Prostate gland (tissue), 2 donors: ENCODE measurements at regions not wholly inside any gene's neighbourhood (a gene's known extent, or its start where the extent isn't known, plus 50 kb on each side); places are given as distances from the start of the nearest gene placed in this dataset.

Source experiments
- DNase-seq: peaks from one replicate; pipeline ENCODE4 v3.0.0-alpha.2; 2019; ENCODE audit warnings: low spot score
- H3K27ac ChIP-seq, 2 donors: fragments of 200-600 bp; sonication (generic); 2 replicates each; pipeline ENCODE4 v1.5.1; 2017 to 2019
- H3K27me3 ChIP-seq: fragments of 200-600 bp; sonication (generic); replicated peaks from 2 replicates; pipeline ENCODE4 v1.5.1; 2019; ENCODE audit not compliant: insufficient read depth
- H3K36me3 ChIP-seq, 2 donors: fragments of 200-600 bp; sonication (generic); 1 replicate in 1 of 2; 2 replicates in 1 of 2; pipeline versions ENCODE4 v1.5.1 to v1.8.1; 2017 to 2019
- H3K4me1 ChIP-seq: fragments of 200-600 bp; sonication (generic); replicated peaks from 2 replicates; pipeline ENCODE4 v1.5.1; 2019
- H3K4me3 ChIP-seq, 2 donors: fragments of 200-600 bp; sonication (generic); 2 replicates each; pipeline ENCODE4 v1.5.1; 2017 to 2019
- H3K9me3 ChIP-seq: fragments of 200-600 bp; sonication (generic); 2 replicates; pipeline ENCODE4 v1.5.1; 2017
- CTCF ChIP-seq, 4 experiments: fragments of 200-600 bp in 2 of 4; fragments of 450-650 bp in 2 of 4; sonication (generic) in 2 of 4; IDR thresholded peaks; 1 replicate in 3 of 4; 2 replicates in 1 of 4; pipeline ENCODE4 v1.5.1; 2016 to 2019; ENCODE audit warnings: antibody characterized with exemption in 4 of 4, mild to moderate bottlenecking in 2 of 4, moderate library complexity in 2 of 4
- POLR2A ChIP-seq: fragments of 450-650 bp; IDR thresholded peaks from one replicate; pipeline ENCODE4 v1.6.1; 2016; ENCODE audit warnings: antibody characterized with exemption, mild to moderate bottlenecking
- POLR2AphosphoS5 ChIP-seq: sonication (generic); formaldehyde crosslinking; IDR thresholded peaks from one replicate; pipeline ENCODE4 v1.6.1; 2017; ENCODE audit warnings: antibody characterized with exemption
- WGBS: methylation state at CpG from one replicate; pipeline ENCODE4 v1.1.5; 2018; 5-methylcytosine and 5-hydroxymethylcytosine counted together
- intact Hi-C: fragments of 100-400 bp; cut with DNase I; formaldehyde crosslinking; loops from one replicate; pipeline ENCODE4 v1.14.2; 2022

GRCh38 chr11:112504056-112504455, 243.4 kb upstream of the PLET1 start:
- no peak overlapping the region for H3K27ac ChIP-seq
- TF ChIP-seq POLR2A = no peak
- no peak for TF ChIP-seq POLR2AphosphoS5
- no peak for TF ChIP-seq CTCF (IDR thresholded peaks at IDR 0.05)
- intact Hi-C loops = no loop called here
- WGBS = 89% methylated on average over 1 of the region's 1 CpG
- no peaks in the 10 kb centered on the region for H3K36me3 ChIP-seq
- no peaks in the 10 kb centered on the region for H3K4me1 ChIP-seq
- no peaks in the 10 kb centered on the region for H3K9me3 ChIP-seq
- H3K27me3 ChIP-seq = no peaks in the 10 kb centered on the region
- H3K4me3 ChIP-seq = no peak overlapping the region
- no peak for DNase-seq

- no peaks in the 10 kb centered on the region for H3K36me3 ChIP-seq
- H3K27me3 ChIP-seq = no peaks in the 10 kb centered on the region
- no peak for DNase-seq
- no peak overlapping the region for H3K27ac ChIP-seq
- no peaks in the 10 kb centered on the region for H3K9me3 ChIP-seq
- no peak overlapping the region for H3K4me3 ChIP-seq
- 75% methylated on average over 1 of the region's 1 CpG for WGBS
- no peak for TF ChIP-seq CTCF (IDR thresholded peaks at IDR 0.05)
- TF ChIP-seq POLR2A = no peak
- no peak for TF ChIP-seq POLR2AphosphoS5
- H3K4me1 ChIP-seq = no peaks in the 10 kb centered on the region
- intact Hi-C loops = no loop called here
These were observed 246.2 kb upstream of the PLET1 start for GRCh38 chr11:112506852-112507251.

DNA sequence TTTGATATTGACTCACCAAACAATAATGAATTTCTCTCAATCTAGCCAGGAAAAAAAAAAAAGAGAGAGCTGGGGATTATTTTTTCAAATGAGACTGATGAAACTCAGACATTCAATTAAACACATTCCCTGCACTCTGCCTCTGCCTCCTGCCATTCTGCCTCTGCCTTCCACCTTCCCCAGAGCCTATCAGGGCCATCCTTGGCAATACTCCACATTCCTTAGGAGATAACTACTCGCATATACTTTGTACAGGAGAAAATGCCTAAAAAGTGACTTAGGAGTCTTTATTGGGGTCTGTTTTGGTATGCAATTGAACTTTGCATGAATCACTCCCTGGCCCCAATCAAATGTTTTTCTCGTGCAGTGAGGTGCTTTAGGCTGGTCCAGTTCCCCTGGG, 246.6 kb upstream of the PLET1 start:
- intact Hi-C loops = no loop called here
- H3K36me3 ChIP-seq = no peaks in the 10 kb centered on the region
- no peaks in the 10 kb centered on the region for H3K4me1 ChIP-seq
- no peak overlapping the region for H3K4me3 ChIP-seq
- 43% methylated on average over 2 of the region's 2 CpGs for WGBS
- H3K27me3 ChIP-seq = no peaks in the 10 kb centered on the region
- H3K9me3 ChIP-seq = no peaks in the 10 kb centered on the region
- no peak overlapping the region for H3K27ac ChIP-seq
- TF ChIP-seq POLR2A (no peak), POLR2AphosphoS5 (no peak), CTCF (IDR thresholded peaks at IDR 0.05) (no peak)
- no peak for DNase-seq

DNA sequence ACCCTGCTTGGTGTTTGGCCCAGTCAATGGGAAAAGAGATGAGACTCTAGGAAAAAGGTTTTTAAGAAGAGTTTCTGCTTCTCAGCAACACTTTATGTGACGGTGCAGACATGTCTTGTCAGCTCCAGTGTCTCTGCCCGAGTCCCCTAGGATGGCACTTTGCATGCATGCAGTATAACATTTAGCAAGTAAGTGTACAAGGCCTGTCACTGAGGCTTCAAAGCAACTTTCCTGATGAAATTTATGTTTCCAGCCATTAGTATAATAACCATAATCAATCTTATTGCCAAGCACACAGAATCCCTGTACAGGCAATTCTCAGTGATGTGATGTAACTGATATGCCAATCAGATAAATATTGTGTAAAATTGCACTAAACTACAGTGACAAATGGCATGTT, 248.1 kb upstream of the PLET1 start:
- WGBS = 74% methylated on average over 2 of the region's 2 CpGs
- Histone ChIP-seq H3K27me3 (no peaks in the 10 kb centered on the region), H3K36me3 (no peaks in the 10 kb centered on the region), H3K4me3 (no peak overlapping the region), H3K9me3 (no peaks in the 10 kb centered on the region), H3K4me1 (no peaks in the 10 kb centered on the region), H3K27ac (no peak overlapping the region)
- intact Hi-C loops = no loop called here
- no peak for DNase-seq
- TF ChIP-seq POLR2AphosphoS5 = no peak
- no peak for TF ChIP-seq CTCF (IDR thresholded peaks at IDR 0.05)
- no peak for TF ChIP-seq POLR2A

DNA sequence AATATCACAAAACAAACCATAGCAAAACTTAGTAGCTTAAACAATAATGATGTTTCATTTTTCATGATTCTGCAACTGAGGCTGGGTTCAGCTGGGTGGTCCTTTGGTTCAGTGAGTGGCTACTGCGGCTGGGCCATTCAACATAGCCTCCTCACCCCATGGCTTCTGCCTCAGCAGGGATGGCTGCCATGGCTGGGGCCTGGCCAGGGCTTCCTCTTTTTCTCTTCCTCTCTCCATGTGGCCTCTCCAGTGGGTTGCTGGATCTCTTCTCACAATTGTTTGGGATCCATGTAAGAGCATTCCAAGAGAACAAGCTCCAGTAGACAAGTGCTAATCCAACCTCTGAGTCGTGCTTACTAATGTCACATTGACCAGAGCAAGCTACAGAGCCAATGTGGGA, 248.6 kb upstream of the PLET1 start:
- TF ChIP-seq CTCF (IDR thresholded peaks at IDR 0.05) (no peak), POLR2AphosphoS5 (no peak), POLR2A (no peak)
- no peak for DNase-seq
- intact Hi-C loops = no loop called here
- Histone ChIP-seq H3K27ac (no peak overlapping the region), H3K4me3 (no peak overlapping the region), H3K27me3 (no peaks in the 10 kb centered on the region), H3K4me1 (no peaks in the 10 kb centered on the region), H3K36me3 (no peaks in the 10 kb centered on the region), H3K9me3 (no peaks in the 10 kb centered on the region)
- WGBS = 72% methylated on average over 2 of the region's 2 CpGs
